ENCODE measurements at regions not wholly inside any gene's neighbourhood (a gene's known extent, or its start where the extent isn't known, plus 50 kb on each side); places are given as distances from the start of the nearest gene placed in this dataset.

DNA sequence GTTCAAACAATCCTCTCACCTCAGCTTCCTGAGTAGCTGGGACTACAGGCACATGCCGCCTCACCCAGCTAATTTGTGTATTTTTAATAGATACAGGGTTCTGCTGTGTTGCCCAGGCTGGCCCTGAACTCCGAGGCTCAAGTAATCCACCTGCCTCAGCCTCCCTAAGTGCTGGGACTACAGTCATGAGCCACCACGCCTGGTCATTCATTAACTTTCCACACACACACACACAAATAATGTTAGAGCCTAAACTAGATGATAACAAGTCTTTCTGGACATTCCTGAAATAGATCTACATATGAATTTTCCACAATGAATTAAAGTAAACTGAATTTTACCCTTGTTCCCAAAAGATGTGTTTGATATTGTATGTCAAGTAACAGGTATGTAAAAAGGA, 776.0 kb downstream of the GALC start:
- no peak for DNase-seq

GRCh38 chr14:87214558-87214957, 778.4 kb downstream of the GALC start:
- no peak for DNase-seq

DNA sequence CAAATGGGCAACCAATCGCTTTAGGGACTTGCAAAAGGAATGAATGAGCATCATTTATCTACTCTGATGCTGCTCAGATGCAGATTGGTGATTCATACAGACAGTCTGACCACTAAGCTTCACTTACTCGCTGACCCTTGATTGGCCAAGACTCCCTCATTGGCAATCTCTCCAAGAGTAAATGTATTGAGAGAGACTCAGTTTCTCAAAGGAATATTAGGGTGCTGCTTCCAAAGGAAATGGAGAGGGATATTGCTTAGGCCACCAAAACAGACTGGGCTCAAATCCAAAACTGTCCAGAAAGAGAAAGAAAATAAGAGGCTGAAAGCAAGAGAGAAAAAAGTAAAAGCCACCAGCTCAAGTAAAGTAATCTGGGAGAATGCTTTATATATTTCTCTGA, 785.2 kb downstream of the GALC start:
- DNase-seq = no peak

- DNase-seq = no peak
Observed at GRCh38 chr14:87205811-87206210, 787.2 kb downstream of the GALC start.

DNA sequence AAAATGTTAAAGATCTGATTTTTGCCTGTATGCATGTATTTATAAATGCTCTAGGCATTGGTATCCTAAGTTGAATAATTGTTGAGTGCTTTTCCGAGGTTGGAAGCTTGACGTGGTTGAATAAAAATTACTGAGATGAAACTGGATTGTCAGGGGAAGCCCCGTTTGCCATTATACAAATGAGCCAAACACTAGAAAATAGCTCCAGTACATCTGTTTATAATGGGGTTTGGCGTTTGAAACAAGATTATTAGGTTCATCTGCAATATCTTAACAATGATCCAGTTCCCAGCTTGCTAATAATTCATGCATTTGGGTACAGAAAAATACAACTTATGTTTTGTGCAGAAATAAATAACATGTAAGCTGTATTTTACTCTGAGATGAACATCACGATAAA, 789.6 kb downstream of the GALC start:
- DNase-seq = no peak

- DNase-seq = no peak
Observed at GRCh38 chr14:87199381-87199780, 793.6 kb downstream of the GALC start.

- no peak for DNase-seq
Observed at GRCh38 chr14:87196436-87196835, 796.5 kb downstream of the GALC start.

GRCh38 chr14:87187786-87188185, 805.2 kb downstream of the GALC start:
- DNase-seq = no peak

DNA sequence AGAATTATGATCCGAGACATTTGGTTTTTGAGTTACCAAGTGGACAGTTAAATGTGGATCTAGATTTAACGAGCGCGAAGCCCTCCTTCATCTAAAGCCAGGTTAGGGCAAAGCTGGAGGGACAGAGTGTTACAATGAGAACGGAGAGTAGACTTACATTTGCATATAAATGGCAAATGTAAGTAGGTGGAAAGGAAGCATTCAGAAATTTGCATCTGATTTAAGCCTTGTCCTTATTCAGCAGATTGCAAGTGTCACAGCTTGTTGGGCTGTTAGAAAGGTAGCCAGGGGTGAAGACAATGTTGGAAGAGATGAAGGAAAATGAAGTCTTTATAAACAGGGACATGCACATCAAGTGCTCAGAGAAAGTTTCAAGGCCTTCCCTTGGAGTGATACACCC, 806.2 kb downstream of the GALC start:
- DNase-seq = no peak

GRCh38 chr14:87185961-87186560, 806.9 kb downstream of the GALC start:
- no peak for DNase-seq

DNA sequence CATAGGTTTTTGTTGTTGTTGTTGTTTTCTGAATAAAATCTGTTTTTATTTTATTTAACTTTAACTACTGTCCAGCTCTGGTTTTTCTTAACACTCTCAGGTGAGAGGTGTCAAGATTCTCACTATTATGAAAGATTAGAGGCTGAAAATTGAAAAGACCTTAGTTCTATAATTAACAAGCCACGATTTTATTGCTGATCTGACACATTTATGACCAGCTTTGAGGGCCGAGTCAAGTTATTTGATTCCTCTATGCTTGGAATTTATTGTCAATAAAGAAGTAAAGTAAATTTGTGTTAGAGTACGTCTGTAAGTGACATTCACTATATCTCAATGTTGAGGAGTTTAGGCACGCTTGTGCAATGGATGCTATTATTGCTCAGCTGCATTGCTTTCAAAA, 808.8 kb downstream of the GALC start:
- no peak for DNase-seq

DNA sequence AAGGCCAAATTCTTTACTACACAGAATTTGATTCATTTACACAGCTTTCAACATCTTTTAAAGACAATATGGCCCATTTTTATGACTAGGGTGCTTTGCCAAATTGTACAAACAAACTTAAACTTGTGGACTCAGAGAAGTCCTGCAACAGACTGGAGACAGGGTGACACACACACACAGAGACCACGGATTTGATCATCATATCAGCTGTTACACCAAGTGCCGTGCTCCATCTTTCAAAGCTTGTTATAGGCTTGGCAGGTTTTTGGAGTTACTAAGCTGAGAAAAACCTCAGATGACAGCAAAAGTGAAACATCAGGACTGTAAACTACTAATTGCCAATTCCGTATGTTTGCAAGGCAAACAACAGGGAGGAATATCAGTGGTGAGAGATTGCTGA, 811.7 kb downstream of the GALC start:
- no peak for DNase-seq

DNA sequence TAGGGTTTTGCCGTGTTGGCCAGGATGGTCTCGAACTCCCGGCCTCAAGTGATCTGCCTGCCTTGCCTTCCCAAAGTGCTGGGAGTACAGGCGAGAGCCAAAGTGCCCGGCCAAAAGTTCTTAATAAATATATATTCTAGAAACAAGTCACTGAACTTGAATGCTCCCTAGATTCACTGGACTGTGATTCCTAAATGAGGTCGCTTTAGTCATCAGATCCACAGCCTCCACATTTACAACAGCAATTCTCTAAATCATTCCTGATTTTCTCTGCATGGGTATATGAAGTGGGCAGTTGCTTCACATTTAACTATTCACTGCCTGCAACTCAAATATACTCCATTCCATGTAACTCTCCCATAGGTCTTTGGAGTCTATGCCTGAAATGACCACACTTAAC, 813.0 kb downstream of the GALC start:
- DNase-seq = no peak

DNA sequence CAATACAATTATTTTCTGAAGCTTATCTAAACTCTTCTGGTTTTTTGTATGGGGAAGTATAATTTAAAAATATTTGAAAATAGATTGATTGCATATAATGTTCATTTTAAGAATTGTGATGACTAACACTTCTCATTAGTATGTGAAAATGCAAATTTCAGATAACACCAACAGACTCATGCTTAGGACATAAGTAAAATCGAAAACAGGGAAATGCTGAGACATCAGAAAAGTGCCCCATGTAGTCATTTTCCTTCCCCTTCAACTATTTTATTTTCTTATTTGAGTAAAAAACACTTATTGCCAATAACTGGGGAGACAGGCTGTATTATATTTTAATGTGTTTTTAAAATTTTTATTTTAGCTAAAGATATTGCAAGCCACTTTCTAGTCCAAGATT, 814.7 kb downstream of the GALC start:
- DNase-seq = no peak

- DNase-seq = no peak
Observed at GRCh38 chr14:87175175-87175574, 817.8 kb downstream of the GALC start.

DNA sequence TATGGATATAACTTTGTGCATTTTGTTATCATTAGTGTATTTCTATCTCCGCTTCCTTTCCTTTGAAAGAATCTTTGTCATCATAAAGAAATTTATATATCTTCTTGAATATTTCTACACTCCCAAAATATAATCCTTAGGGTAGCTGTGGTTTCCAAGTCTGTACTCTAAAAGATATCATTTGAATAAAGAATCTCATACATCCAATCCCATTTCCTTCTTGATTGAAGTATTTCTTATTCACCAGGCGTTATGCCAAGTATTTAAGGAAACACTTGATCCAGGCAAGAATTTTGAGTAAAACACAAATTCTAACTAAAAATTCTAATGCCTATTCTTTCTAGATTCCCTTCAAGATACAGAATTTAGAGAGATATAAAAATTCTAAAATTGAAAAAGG, 821.8 kb downstream of the GALC start:
- DNase-seq = no peak

- no peak for DNase-seq
Observed at GRCh38 chr14:87170179-87170578, 822.8 kb downstream of the GALC start.

- DNase-seq = no peak
Observed at GRCh38 chr14:87169362-87169761, 823.6 kb downstream of the GALC start.

DNA sequence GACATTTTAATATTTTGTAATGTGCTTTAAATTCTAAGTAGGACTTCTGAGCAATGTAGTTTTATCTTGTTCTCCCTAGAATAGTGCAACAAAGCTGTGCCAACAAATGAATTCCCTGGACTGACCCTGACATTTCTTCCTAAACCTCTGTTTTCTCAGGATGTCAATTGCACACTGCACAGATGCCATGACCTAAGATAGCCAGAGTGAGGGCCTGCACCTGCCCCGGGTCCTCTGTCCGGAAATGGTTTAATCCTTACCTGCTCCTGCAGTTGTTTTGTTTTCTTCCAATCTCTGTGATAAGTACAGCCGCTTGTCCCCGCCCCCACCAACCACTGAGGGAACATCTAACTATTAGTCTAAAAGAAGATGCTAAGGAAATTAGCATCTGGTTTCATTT, 831.5 kb downstream of the GALC start:
- DNase-seq = no peak

- no peak for DNase-seq
Observed at GRCh38 chr14:87160989-87161388, 832.0 kb downstream of the GALC start.

- DNase-seq = no peak
Observed at GRCh38 chr14:87158283-87158682, 834.7 kb downstream of the GALC start.

DNA sequence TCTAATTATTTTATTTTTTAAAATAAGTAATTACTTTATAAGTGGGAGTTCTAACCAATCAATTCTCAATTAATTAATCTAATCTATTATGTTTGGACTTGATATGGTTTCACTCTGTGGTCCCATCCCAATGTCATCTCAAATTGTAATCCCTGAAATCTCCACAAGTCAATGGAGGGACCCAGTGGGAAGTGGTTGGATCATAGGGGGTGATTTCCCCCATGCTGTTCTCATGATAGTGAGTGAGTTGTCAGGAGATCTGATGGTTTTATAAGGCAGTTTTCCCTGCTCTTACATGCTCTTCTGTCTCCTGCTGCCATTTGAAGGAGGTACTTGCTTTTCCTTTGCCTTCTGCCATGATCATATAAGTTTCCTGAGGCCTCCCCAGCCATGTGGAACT, 836.1 kb downstream of the GALC start:
- DNase-seq = no peak

DNA sequence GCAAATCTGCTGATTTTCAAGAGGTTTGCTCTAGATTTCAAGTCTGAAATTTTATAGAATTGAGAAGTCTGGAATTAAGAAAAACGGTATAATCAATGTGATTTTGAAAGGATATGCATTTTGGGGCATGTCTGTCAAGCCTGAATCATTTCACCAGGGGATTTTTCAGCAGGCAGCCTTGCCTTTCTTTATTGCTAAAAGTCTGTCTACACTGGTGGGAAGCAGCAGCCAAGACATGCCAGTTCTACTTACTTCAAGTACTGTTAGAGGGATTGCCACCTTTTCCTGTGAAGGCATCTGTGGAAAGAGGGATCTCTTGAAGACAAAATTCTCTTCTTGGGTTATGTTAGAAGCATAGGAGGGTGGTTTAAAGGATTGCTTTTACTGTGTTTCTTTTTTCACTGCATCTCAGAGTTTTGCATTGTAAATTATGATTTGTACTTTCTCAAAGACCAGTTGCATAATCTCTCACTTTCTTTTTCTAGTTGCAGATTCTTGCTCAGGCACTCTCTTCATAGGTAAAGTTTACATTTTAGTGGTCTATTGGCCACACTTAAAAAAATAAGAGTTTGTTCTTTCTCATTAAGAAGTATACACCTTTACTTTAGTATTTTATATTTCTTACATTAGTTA, 837.0 kb downstream of the GALC start:
- no peak for DNase-seq

- no peak for DNase-seq
Observed at GRCh38 chr14:87153901-87154300, 839.1 kb downstream of the GALC start.

- DNase-seq = no peak
Observed at GRCh38 chr14:87153391-87153790, 839.6 kb downstream of the GALC start.

Data from activated CD8-positive, alpha-beta memory T cell treated with anti-CD3 and anti-CD28 coated beads, Interleukin-2, amount 50 U/mL, for 48 hours (primary cell).